H1 (cell line): ENCODE measurements at regions not wholly inside any gene's neighbourhood (a gene's known extent, or its start where the extent isn't known, plus 50 kb on each side); places are given as distances from the start of the nearest gene placed in this dataset.

Source experiments
- CTCF ChIA-PET: fragments of 300-600 bp; sonication (Branson Sonifier 250); formaldehyde crosslinking; loops from one replicate; lab custom pipeline; 2021; ENCODE audit not compliant: partially characterized antibody; lab: Charles Lee
- POLR2A ChIA-PET: fragments of 300-600 bp; sonication (Branson Sonifier 250); formaldehyde crosslinking; loops from one replicate; lab custom pipeline; 2021; ENCODE audit warnings: inconsistent platforms; ENCODE audit not compliant: partially characterized antibody; lab: Charles Lee
- DNase-seq, 2 experiments: peaks; one replicate each; pipeline versions ENCODE4 v3.0.0 to v3.0.0-alpha.2; 2010 to 2022; ENCODE audit warnings: low spot score in 2 of 2, low read depth in 1 of 2, mixed read lengths in 1 of 2
- FAIRE-seq: peaks from 2 replicates; lab custom pipeline; 2011; peaks lifted over from hg19 to GRCh38; lab: Jason Lieb, UNC
- H2AFZ ChIP-seq: 2 replicates; pipeline ENCODE4 v1.8.1; 2012; ENCODE audit warnings: low read length, inconsistent platforms
- H2AK5ac ChIP-seq: 2 replicates; pipeline ENCODE4 v1.6.1; 2013; ENCODE audit warnings: low read depth, low read length
- H2BK120ac ChIP-seq: replicated peaks from 2 replicates; pipeline ENCODE3; 2013; ENCODE audit warnings: low read depth, low read length, inconsistent platforms
- H2BK12ac ChIP-seq: 2 replicates; pipeline ENCODE4 v1.6.1; 2013; ENCODE audit warnings: low read depth, low read length
- H2BK15ac ChIP-seq: 2 replicates; pipeline ENCODE4 v1.6.1; 2013; ENCODE audit warnings: low read length
- H2BK20ac ChIP-seq: 2 replicates; pipeline ENCODE4 v1.6.1; 2013; ENCODE audit warnings: low read length
- H2BK5ac ChIP-seq: 2 replicates; pipeline ENCODE4 v1.6.1; 2013; ENCODE audit warnings: low read depth, low read length
- H3K14ac ChIP-seq: 2 replicates; pipeline ENCODE4 v1.6.1; 2013; ENCODE audit warnings: inconsistent platforms; ENCODE audit not compliant: insufficient read length
- H3K18ac ChIP-seq: 2 replicates; pipeline ENCODE4 v1.6.1; 2013; ENCODE audit warnings: low read length; ENCODE audit errors: extremely low read depth
- H3K23ac ChIP-seq: 2 replicates; pipeline ENCODE4 v1.6.1; 2013; ENCODE audit warnings: inconsistent platforms; ENCODE audit not compliant: insufficient read length
- H3K23me2 ChIP-seq: 2 replicates; pipeline ENCODE4 v1.6.1; 2013; ENCODE audit warnings: low read depth, low read length
- H3K27ac ChIP-seq: 2 replicates; pipeline ENCODE4 v1.6.1; 2011; ENCODE audit warnings: low read depth, low read length, inconsistent platforms
- H3K27me3 ChIP-seq, 4 experiments: replicated peaks in 1 of 4; 1 replicate in 1 of 4; 2 replicates in 3 of 4; pipeline versions ENCODE4 v1.6.1 to v1.8.1; 2011 to 2013; ENCODE audit warnings: low read length in 3 of 4, mild to moderate bottlenecking in 3 of 4, inconsistent platforms in 2 of 4, mixed read lengths in 2 of 4, moderate library complexity in 1 of 4; ENCODE audit not compliant: control insufficient read depth in 3 of 4, insufficient read depth in 3 of 4; ENCODE audit errors: extremely low read depth in 1 of 4
- H3K36me3 ChIP-seq, 4 experiments: 2 replicates each; pipeline versions ENCODE4 v1.6.1 to v1.8.1; 2011 to 2013; ENCODE audit warnings: mild to moderate bottlenecking in 4 of 4, low read length in 3 of 4, moderate library complexity in 2 of 4, control low read depth in 1 of 4, inconsistent platforms in 1 of 4; ENCODE audit not compliant: insufficient read depth in 4 of 4, control insufficient read depth in 2 of 4
- H3K4ac ChIP-seq: replicated peaks from 2 replicates; pipeline ENCODE3; 2013; ENCODE audit warnings: low read length, low read depth, mixed read lengths, inconsistent platforms; ENCODE audit not compliant: insufficient read length
- H3K4me1 ChIP-seq, 4 experiments: replicated peaks in 1 of 4; 1 replicate in 1 of 4; 2 replicates in 3 of 4; pipeline versions ENCODE4 v1.6.1 to v1.8.1; 2011 to 2013; ENCODE audit warnings: low read length in 3 of 4, inconsistent platforms in 2 of 4, mixed read lengths in 1 of 4; ENCODE audit not compliant: insufficient read depth in 4 of 4, control insufficient read depth in 3 of 4
- H3K4me2 ChIP-seq, 2 experiments: 2 replicates each; pipeline versions ENCODE4 v1.6.1 to v1.8.1; 2011 to 2013; ENCODE audit warnings: low read depth in 2 of 2, low read length in 2 of 2, control low read depth in 1 of 2, inconsistent platforms in 1 of 2, mild to moderate bottlenecking in 1 of 2; ENCODE audit not compliant: insufficient read depth in 1 of 2
- H3K4me3 ChIP-seq, 4 experiments: fragments of 200-600, 300-600 bp in 1 of 4; sonication (generic), shearing (Covaris generic), sonication (Bioruptor Twin) in 1 of 4; 2 replicates each; pipeline versions ENCODE4 v1.5.1 to v1.8.1; 2011 to 2016; ENCODE audit warnings: low read length in 4 of 4, low read depth in 3 of 4, control low read depth in 2 of 4, inconsistent platforms in 2 of 4, mild to moderate bottlenecking in 2 of 4, mixed read lengths in 1 of 4, moderate library complexity in 1 of 4; ENCODE audit not compliant: insufficient read depth in 2 of 4; ENCODE audit errors: extremely low read depth in 1 of 4
- H3K56ac ChIP-seq: replicated peaks from 2 replicates; pipeline ENCODE3; 2013; ENCODE audit warnings: low read depth, mild to moderate bottlenecking, mixed read lengths, low read length, inconsistent platforms; ENCODE audit not compliant: insufficient read length
- H3K79me1 ChIP-seq: 2 replicates; pipeline ENCODE4 v1.6.1; 2013; ENCODE audit warnings: low read depth, low read length, control low read depth
- H3K79me2 ChIP-seq, 2 experiments: 2 replicates each; pipeline versions ENCODE4 v1.6.1 to v1.8.1; 2012 to 2013; ENCODE audit warnings: low read length in 2 of 2, mild to moderate bottlenecking in 2 of 2, inconsistent platforms in 1 of 2; ENCODE audit not compliant: insufficient read depth in 2 of 2, control insufficient read depth in 1 of 2
- H3K9ac ChIP-seq, 4 experiments: replicated peaks in 1 of 4; 1 replicate in 1 of 4; 2 replicates in 3 of 4; pipeline versions ENCODE4 v1.6.1 to v1.8.1; 2011 to 2013; ENCODE audit warnings: low read depth in 3 of 4, low read length in 3 of 4, control low read depth in 2 of 4, mild to moderate bottlenecking in 2 of 4, moderate library complexity in 2 of 4, inconsistent platforms in 1 of 4; ENCODE audit errors: extremely low read depth in 1 of 4
- H3K9me3 ChIP-seq, 2 experiments: 2 replicates each; pipeline versions ENCODE4 v1.6.1 to v1.8.1; 2012 to 2013; ENCODE audit warnings: mild to moderate bottlenecking in 2 of 2, moderate library complexity in 2 of 2, control low read depth in 1 of 2, inconsistent platforms in 1 of 2, low read depth in 1 of 2, low read length in 1 of 2, mixed read lengths in 1 of 2; ENCODE audit not compliant: insufficient read depth in 2 of 2
- H4K20me1 ChIP-seq, 2 experiments: replicated peaks in 1 of 2; 2 replicates each; pipeline versions ENCODE3 to v1.8.1; 2011 to 2013; ENCODE audit warnings: inconsistent platforms in 2 of 2, low read length in 2 of 2, mild to moderate bottlenecking in 1 of 2; ENCODE audit not compliant: insufficient read depth in 2 of 2, control insufficient read depth in 1 of 2
- H4K5ac ChIP-seq: 2 replicates; pipeline ENCODE4 v1.6.1; 2013; ENCODE audit warnings: low read length, low read depth, mixed read lengths, inconsistent platforms; ENCODE audit not compliant: insufficient read length
- H4K8ac ChIP-seq: 2 replicates; pipeline ENCODE4 v1.8.0; 2013; ENCODE audit warnings: mild to moderate bottlenecking, moderate library complexity, low read length, inconsistent platforms; ENCODE audit not compliant: insufficient read depth; ENCODE audit errors: extremely low read depth
- H4K91ac ChIP-seq: replicated peaks from 2 replicates; pipeline ENCODE3; 2013; ENCODE audit warnings: low read length, mixed read lengths, inconsistent platforms; ENCODE audit not compliant: insufficient read length
- CBX8 ChIP-seq: fragments of 300-800, 300-1000 bp; sonication (generic); IDR thresholded peaks from 2 replicates; pipeline ENCODE4 v1.7.1; 2016; ENCODE audit warnings: low read depth, low read length, borderline replicate concordance
- SIN3A ChIP-seq, 2 experiments: IDR thresholded peaks in 1 of 2; conservative IDR thresholded peaks in 1 of 2; 2 replicates each; pipeline ENCODE4 v1.6.1; 2011 to 2012; ENCODE audit warnings: low read length in 2 of 2, improper control_type of control experiment in 1 of 2, low read depth in 1 of 2, mild to moderate bottlenecking in 1 of 2
- SP2 ChIP-seq: IDR thresholded peaks from 2 replicates; pipeline ENCODE4 v1.6.1; 2012; ENCODE audit warnings: mild to moderate bottlenecking, low read length, inconsistent platforms
- TAF7 ChIP-seq: optimal IDR thresholded peaks from 2 replicates; pipeline ENCODE3; 2011; ENCODE audit warnings: low read depth, mild to moderate bottlenecking, inconsistent platforms, low read length, moderate library complexity, borderline replicate concordance
- WGBS, 2 experiments: shearing (Covaris generic) in 1 of 2; methylation state at CpG; one replicate each; pipeline versions ENCODE4 v1.1.6 to v1.1.7; 2013 to 2015; ENCODE audit warnings: low lambda C conversion rate in 2 of 2, mixed read lengths in 2 of 2, inconsistent platforms in 1 of 2, low coverage in 1 of 2, missing lambda C conversion rate in 1 of 2; ENCODE audit not compliant: insufficient replicate concordance in 2 of 2, insufficient coverage in 1 of 2, insufficient read length in 1 of 2; ENCODE audit errors: extremely low coverage in 1 of 2, missing lambda C conversion rate in 1 of 2; 5-methylcytosine and 5-hydroxymethylcytosine counted together

- Histone ChIP-seq H3K18ac (no peak overlapping the region), H3K56ac (no peak overlapping the region), H3K27me3 (no peaks in the 10 kb centered on the region), H3K4me1 (no peaks in the 10 kb centered on the region), H3K36me3 (no peaks in the 10 kb centered on the region), H4K91ac (no peak overlapping the region), H3K4ac (no peak overlapping the region), H3K9ac (no peak overlapping the region), H3K4me2 (no peak overlapping the region), H4K20me1 (no peaks in the 10 kb centered on the region), H2BK5ac (no peak overlapping the region), H3K14ac (no peak overlapping the region), H2AK5ac (no peak overlapping the region), H2BK12ac (no peak overlapping the region), H3K9me3 (no peaks in the 10 kb centered on the region), H4K8ac (no peak overlapping the region), H3K23me2 (no peaks in the 10 kb centered on the region), H2BK20ac (no peak overlapping the region), H2BK15ac (no peak overlapping the region), H3K79me1 (no peaks in the 10 kb centered on the region), H2BK120ac (no peak overlapping the region), H3K27ac (no peak overlapping the region), H3K4me3 (no peak overlapping the region), H4K5ac (no peak overlapping the region), H3K79me2 (no peaks in the 10 kb centered on the region), H2AFZ (no peak overlapping the region), H3K23ac (no peak overlapping the region)
- DNase-seq (no peak), FAIRE-seq (no peak)
- CTCF ChIA-PET = no interaction called here
- POLR2A ChIA-PET = no interaction called here
- no peak for TF ChIP-seq TAF7
- no peak for TF ChIP-seq SP2
- no peak for TF ChIP-seq SIN3A (conservative IDR thresholded peaks at IDR 0.05 in 1 of 2, IDR thresholded peaks at IDR 0.05 in 1 of 2; ENCODE audit: low read depth in 1 of 2, low read length in 2 of 2)
- no peak for TF ChIP-seq CBX8
- 92% methylated on average over 1 of the region's 1 CpG; no CpG with 5 or more reads in 1 of the 2 experiments for WGBS, 2 experiments
These were observed 489.6 kb downstream of the MMUT start for GRCh38 chr6:48973491-48973890.
